ENCODE measurements at regions not wholly inside any gene's neighbourhood (a gene's known extent, or its start where the extent isn't known, plus 50 kb on each side); places are given as distances from the start of the nearest gene placed in this dataset.

DNA sequence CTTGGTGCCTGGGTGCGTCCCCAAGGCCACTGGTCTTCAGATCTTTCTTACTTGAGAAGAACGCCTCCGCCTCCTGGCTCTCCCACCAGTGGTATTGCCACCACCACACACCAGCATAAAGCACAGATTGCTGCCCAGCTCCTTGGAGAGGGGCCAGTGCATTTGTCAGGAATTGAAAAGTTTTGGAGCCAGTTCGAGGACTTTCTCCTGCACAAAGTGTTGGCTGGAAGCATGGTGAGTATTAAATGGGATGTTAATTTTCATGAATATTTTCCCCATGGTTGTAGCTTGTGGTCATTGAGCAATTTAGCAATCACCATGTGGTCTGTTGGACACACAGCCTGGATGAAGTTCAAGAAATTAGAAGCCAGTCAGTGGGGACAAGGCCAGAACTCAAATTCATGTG lies 684.6 kb upstream of the FANCL start:
- no peak overlapping the region for H3K4me3 ChIP-seq (replicated peaks; ENCODE audit: insufficient read depth, low read length)
- TF ChIP-seq, protein P1, sequence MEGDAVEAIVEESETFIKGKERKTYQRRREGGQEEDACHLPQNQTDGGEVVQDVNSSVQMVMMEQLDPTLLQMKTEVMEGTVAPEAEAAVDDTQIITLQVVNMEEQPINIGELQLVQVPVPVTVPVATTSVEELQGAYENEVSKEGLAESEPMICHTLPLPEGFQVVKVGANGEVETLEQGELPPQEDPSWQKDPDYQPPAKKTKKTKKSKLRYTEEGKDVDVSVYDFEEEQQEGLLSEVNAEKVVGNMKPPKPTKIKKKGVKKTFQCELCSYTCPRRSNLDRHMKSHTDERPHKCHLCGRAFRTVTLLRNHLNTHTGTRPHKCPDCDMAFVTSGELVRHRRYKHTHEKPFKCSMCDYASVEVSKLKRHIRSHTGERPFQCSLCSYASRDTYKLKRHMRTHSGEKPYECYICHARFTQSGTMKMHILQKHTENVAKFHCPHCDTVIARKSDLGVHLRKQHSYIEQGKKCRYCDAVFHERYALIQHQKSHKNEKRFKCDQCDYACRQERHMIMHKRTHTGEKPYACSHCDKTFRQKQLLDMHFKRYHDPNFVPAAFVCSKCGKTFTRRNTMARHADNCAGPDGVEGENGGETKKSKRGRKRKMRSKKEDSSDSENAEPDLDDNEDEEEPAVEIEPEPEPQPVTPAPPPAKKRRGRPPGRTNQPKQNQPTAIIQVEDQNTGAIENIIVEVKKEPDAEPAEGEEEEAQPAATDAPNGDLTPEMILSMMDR (IDR thresholded peaks at IDR 0.05; ENCODE audit: insufficient read depth, low read length), result no peak
- TF ChIP-seq, protein P2, sequence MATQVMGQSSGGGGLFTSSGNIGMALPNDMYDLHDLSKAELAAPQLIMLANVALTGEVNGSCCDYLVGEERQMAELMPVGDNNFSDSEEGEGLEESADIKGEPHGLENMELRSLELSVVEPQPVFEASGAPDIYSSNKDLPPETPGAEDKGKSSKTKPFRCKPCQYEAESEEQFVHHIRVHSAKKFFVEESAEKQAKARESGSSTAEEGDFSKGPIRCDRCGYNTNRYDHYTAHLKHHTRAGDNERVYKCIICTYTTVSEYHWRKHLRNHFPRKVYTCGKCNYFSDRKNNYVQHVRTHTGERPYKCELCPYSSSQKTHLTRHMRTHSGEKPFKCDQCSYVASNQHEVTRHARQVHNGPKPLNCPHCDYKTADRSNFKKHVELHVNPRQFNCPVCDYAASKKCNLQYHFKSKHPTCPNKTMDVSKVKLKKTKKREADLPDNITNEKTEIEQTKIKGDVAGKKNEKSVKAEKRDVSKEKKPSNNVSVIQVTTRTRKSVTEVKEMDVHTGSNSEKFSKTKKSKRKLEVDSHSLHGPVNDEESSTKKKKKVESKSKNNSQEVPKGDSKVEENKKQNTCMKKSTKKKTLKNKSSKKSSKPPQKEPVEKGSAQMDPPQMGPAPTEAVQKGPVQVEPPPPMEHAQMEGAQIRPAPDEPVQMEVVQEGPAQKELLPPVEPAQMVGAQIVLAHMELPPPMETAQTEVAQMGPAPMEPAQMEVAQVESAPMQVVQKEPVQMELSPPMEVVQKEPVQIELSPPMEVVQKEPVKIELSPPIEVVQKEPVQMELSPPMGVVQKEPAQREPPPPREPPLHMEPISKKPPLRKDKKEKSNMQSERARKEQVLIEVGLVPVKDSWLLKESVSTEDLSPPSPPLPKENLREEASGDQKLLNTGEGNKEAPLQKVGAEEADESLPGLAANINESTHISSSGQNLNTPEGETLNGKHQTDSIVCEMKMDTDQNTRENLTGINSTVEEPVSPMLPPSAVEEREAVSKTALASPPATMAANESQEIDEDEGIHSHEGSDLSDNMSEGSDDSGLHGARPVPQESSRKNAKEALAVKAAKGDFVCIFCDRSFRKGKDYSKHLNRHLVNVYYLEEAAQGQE (IDR thresholded peaks at IDR 0.05; ENCODE audit: insufficient replicate concordance, low read depth), result no peak
- TF ChIP-seq SPI1 (IDR thresholded peaks at IDR 0.05; ENCODE audit: borderline replicate concordance, low read depth), result no peak
- TF ChIP-seq POLR2AphosphoS5 (IDR thresholded peaks at IDR 0.05; ENCODE audit: low read depth), result no peak
- no peak for TF ChIP-seq GABPA (IDR thresholded peaks at IDR 0.05; ENCODE audit: low read depth)
- no peak for DNase-seq (ENCODE audit: low read depth in 1 of 2, low spot score in 1 of 2)
- H3K27me3 ChIP-seq (ENCODE audit: insufficient read depth, poor library complexity, severe bottlenecking), result no peaks in the 10 kb centered on the region
- H3K27ac ChIP-seq (replicated peaks), result no peak overlapping the region

- TF ChIP-seq, protein P1 (IDR thresholded peaks at IDR 0.05; ENCODE audit: insufficient read depth, low read length), result no peak
- TF ChIP-seq GABPA (IDR thresholded peaks at IDR 0.05; ENCODE audit: low read depth), result no peak
- TF ChIP-seq, protein P2 (IDR thresholded peaks at IDR 0.05; ENCODE audit: insufficient replicate concordance, low read depth), result no peak
- no peak for TF ChIP-seq POLR2AphosphoS5 (IDR thresholded peaks at IDR 0.05; ENCODE audit: low read depth)
- no peak for TF ChIP-seq SPI1 (IDR thresholded peaks at IDR 0.05; ENCODE audit: borderline replicate concordance, low read depth)
- Histone ChIP-seq H3K27me3 (ENCODE audit: insufficient read depth, poor library complexity, severe bottlenecking) (no peaks in the 10 kb centered on the region), H3K4me3 (replicated peaks; ENCODE audit: insufficient read depth, low read length) (no peak overlapping the region), H3K27ac (replicated peaks) (no peak overlapping the region)
- no peak for DNase-seq (ENCODE audit: low read depth in 1 of 2, low spot score in 1 of 2)
These were observed 682.7 kb upstream of the FANCL start for GRCh38 chr2:58923869-58924268.

DNA sequence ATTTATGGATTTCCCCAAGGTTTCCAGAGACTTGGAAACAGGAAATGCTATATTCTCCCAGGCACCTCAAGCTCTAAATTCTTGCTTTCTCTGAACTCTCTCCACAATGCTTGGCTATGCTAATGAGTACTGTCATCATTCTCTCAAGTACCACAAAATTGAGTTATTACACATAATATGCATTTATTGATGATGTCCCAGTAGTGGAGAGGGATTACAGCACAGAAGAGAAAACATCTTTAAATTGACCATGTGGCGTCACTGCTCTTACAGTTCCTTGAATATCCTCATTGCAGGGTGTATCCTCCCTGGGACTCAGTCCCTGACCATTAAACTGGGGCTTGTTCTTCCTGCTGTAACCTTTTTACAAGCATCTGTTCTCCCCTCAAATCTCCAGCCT lies 681.1 kb upstream of the FANCL start:
- DNase-seq (ENCODE audit: low read depth in 1 of 2, low spot score in 1 of 2), result no peak
- no peak overlapping the region for H3K4me3 ChIP-seq (replicated peaks; ENCODE audit: insufficient read depth, low read length)
- TF ChIP-seq, protein P1 (IDR thresholded peaks at IDR 0.05; ENCODE audit: insufficient read depth, low read length), result no peak
- TF ChIP-seq POLR2AphosphoS5 (IDR thresholded peaks at IDR 0.05; ENCODE audit: low read depth), result no peak
- no peak for TF ChIP-seq GABPA (IDR thresholded peaks at IDR 0.05; ENCODE audit: low read depth)
- TF ChIP-seq, protein P2 (IDR thresholded peaks at IDR 0.05; ENCODE audit: insufficient replicate concordance, low read depth), result no peak
- TF ChIP-seq SPI1 (IDR thresholded peaks at IDR 0.05; ENCODE audit: borderline replicate concordance, low read depth), result no peak
- no peak overlapping the region for H3K27ac ChIP-seq (replicated peaks)
- no peaks in the 10 kb centered on the region for H3K27me3 ChIP-seq (ENCODE audit: insufficient read depth, poor library complexity, severe bottlenecking)

Measured in HL-60 (cell line).